ENCODE measurements at regions not wholly inside any gene's neighbourhood (a gene's known extent, or its start where the extent isn't known, plus 50 kb on each side); places are given as distances from the start of the nearest gene placed in this dataset.

DNA sequence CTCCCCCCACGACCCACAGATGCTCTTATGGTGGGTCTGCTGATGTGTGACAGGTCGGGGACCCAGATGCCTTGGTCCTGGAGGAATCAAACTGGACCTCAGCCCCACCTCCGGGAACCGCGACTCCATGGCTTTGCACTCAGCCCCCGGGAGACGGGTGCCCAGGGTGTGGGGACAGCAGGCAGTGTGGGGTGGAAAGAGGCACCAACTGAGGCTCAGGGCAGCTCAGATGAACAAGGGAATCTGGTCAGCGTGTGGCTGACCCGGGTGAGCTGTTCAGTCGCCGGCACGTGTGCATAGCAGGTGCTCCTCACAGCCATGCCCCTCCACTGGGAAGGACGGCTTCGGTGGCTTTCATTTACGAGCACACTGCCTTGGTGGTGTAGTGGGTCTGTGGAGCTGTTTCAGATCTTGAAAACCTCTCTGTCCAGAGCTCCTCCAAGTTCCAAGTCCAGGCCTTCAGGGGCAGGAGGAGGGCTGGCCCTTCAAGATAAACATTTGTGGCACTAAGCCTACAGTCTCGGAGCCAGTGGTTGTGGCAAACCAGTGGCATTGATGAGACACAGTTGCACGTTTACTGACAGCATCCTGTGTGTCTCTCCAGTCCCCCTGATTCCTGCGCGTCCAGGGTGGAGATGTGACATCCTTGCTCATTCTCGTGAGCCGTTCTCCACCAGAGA is 471.2 kb upstream of the HS6ST1 start:
- TF ChIP-seq, protein P1, sequence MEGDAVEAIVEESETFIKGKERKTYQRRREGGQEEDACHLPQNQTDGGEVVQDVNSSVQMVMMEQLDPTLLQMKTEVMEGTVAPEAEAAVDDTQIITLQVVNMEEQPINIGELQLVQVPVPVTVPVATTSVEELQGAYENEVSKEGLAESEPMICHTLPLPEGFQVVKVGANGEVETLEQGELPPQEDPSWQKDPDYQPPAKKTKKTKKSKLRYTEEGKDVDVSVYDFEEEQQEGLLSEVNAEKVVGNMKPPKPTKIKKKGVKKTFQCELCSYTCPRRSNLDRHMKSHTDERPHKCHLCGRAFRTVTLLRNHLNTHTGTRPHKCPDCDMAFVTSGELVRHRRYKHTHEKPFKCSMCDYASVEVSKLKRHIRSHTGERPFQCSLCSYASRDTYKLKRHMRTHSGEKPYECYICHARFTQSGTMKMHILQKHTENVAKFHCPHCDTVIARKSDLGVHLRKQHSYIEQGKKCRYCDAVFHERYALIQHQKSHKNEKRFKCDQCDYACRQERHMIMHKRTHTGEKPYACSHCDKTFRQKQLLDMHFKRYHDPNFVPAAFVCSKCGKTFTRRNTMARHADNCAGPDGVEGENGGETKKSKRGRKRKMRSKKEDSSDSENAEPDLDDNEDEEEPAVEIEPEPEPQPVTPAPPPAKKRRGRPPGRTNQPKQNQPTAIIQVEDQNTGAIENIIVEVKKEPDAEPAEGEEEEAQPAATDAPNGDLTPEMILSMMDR (conservative IDR thresholded peaks at IDR 0.05 in 1 of 2, IDR thresholded peaks at IDR 0.05 in 1 of 2; ENCODE audit: low read depth in 1 of 2, low read length in 2 of 2) = no peak
- TF ChIP-seq EZH2 (IDR thresholded peaks at IDR 0.05; ENCODE audit: low read length, missing control alignments) = no peak
